Right lung (tissue), 2 donors: ENCODE measurements at regions not wholly inside any gene's neighbourhood (a gene's known extent, or its start where the extent isn't known, plus 50 kb on each side); places are given as distances from the start of the nearest gene placed in this dataset.
"Not testable (repeated sequence)": the region's sequence is repeated elsewhere in the genome, so short reads cannot be mapped to it uniquely, and the experiment has no call there.

Experiments used
- DNase-seq, 2 donors: peaks; one replicate each; pipeline ENCODE4 v3.0.0-alpha.2; 2013

- no peak for DNase-seq
These were observed 1464.8 kb upstream of the PRMT6 start for GRCh38 chr1:105591681-105592080.

- no peak for DNase-seq
These were observed 1447.8 kb upstream of the PRMT6 start for GRCh38 chr1:105608713-105609112.

- DNase-seq, result no peak
These were observed 1430.0 kb upstream of the PRMT6 start for GRCh38 chr1:105626276-105626987.

GRCh38 chr1:105631153-105631744 lies 1425.2 kb upstream of the PRMT6 start:
- DNase-seq, result not testable (repeated sequence)

- no peak for DNase-seq
These were observed 1423.9 kb upstream of the PRMT6 start for GRCh38 chr1:105632342-105633196.

- DNase-seq, result no peak
These were observed 1420.4 kb upstream of the PRMT6 start for GRCh38 chr1:105636052-105636451.

GRCh38 chr1:105641407-105641806 lies 1415.1 kb upstream of the PRMT6 start:
- no peak for DNase-seq

- no peak for DNase-seq
These were observed 1404.4 kb upstream of the PRMT6 start for GRCh38 chr1:105652109-105652508.

- no peak for DNase-seq
These were observed 1401.4 kb upstream of the PRMT6 start for GRCh38 chr1:105655032-105655431.

- no peak for DNase-seq
These were observed 1392.0 kb upstream of the PRMT6 start for GRCh38 chr1:105664495-105664894.

GRCh38 chr1:105678334-105678733 lies 1378.1 kb upstream of the PRMT6 start:
- DNase-seq, result no peak

GRCh38 chr1:105684714-105685113 lies 1371.8 kb upstream of the PRMT6 start:
- DNase-seq, result no peak

- no peak for DNase-seq
These were observed 1370.4 kb upstream of the PRMT6 start for GRCh38 chr1:105686026-105686425.

- no peak for DNase-seq
These were observed 1369.4 kb upstream of the PRMT6 start for GRCh38 chr1:105686874-105687690.

- DNase-seq, result no peak
These were observed 1355.8 kb upstream of the PRMT6 start for GRCh38 chr1:105700723-105701122.

- DNase-seq, result no peak
These were observed 1332.2 kb upstream of the PRMT6 start for GRCh38 chr1:105724286-105724685.

- DNase-seq, result no peak
These were observed 1325.8 kb upstream of the PRMT6 start for GRCh38 chr1:105730701-105731100.

GRCh38 chr1:105736349-105736748 lies 1320.1 kb upstream of the PRMT6 start:
- no peak for DNase-seq

GRCh38 chr1:105779727-105780126 lies 1276.7 kb upstream of the PRMT6 start:
- no peak for DNase-seq

GRCh38 chr1:105785021-105785420 lies 1271.5 kb upstream of the PRMT6 start:
- no peak for DNase-seq

- DNase-seq, result peak; percentile 12 to 13
These were observed 1262.8 kb upstream of the PRMT6 start for GRCh38 chr1:105793536-105794146.
